ENCODE measurements at regions not wholly inside any gene's neighbourhood (a gene's known extent, or its start where the extent isn't known, plus 50 kb on each side); places are given as distances from the start of the nearest gene placed in this dataset.

DNA sequence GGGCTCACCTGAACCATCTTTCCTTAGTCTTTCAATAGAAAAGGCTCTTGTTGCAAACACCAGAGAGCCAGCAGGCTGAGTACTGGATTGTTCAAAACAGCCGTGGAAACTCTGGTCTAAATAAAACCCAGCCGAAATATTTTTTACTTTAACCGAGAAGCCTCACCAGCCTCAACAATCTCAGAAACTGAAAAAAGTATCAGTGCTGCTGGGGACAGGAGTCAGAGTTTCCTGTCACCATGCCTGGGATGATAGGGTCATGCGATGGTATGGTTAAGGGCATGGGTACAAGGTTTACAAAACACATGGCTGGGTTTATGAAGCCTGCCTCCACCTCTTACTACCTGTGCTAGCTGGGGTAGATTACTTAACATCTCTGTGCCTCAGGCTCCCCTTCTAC is 55.3 kb upstream of the FZD7 start:
- 89% methylated on average over 4 of the region's 4 CpGs for WGBS
- Histone ChIP-seq H3K27ac (no peak overlapping the region), H3K27me3 (replicated peaks; ENCODE audit: insufficient read depth) (no peaks in the 10 kb centered on the region), H3K9me3 (no peaks in the 10 kb centered on the region), H3K36me3 (no peaks in the 10 kb centered on the region), H3K4me3 (no peak overlapping the region), H3K4me1 (replicated peaks) (no peaks in the 10 kb centered on the region)
- no peak for TF ChIP-seq POLR2A (IDR thresholded peaks at IDR 0.05)
- no peak for TF ChIP-seq POLR2AphosphoS5 (IDR thresholded peaks at IDR 0.05)
- TF ChIP-seq, protein P1, sequence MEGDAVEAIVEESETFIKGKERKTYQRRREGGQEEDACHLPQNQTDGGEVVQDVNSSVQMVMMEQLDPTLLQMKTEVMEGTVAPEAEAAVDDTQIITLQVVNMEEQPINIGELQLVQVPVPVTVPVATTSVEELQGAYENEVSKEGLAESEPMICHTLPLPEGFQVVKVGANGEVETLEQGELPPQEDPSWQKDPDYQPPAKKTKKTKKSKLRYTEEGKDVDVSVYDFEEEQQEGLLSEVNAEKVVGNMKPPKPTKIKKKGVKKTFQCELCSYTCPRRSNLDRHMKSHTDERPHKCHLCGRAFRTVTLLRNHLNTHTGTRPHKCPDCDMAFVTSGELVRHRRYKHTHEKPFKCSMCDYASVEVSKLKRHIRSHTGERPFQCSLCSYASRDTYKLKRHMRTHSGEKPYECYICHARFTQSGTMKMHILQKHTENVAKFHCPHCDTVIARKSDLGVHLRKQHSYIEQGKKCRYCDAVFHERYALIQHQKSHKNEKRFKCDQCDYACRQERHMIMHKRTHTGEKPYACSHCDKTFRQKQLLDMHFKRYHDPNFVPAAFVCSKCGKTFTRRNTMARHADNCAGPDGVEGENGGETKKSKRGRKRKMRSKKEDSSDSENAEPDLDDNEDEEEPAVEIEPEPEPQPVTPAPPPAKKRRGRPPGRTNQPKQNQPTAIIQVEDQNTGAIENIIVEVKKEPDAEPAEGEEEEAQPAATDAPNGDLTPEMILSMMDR (IDR thresholded peaks at IDR 0.05): no peak
- DNase-seq (ENCODE audit: low spot score): no peak
- intact Hi-C loops (cut with DNase I): no loop called here

DNA sequence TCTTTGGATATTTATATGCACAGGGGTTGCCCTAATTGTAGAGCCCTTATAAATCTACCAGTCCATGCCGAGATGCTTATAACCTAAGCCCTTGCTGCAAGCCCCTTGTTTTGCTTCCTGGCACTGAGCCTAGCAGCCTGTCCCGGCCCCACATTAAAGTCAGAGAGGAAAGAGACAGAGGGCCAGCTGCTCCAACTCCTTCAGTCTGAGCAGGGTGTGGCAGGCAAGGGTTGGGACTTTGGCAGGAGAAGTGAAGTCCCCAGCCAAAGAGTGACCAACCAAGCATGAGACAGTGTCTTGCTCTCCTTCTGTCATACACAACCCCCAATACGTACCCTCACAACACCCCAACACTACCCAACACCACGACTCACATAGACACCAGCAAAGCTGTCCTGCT is 54.7 kb upstream of the FZD7 start:
- Histone ChIP-seq H3K9me3 (no peaks in the 10 kb centered on the region), H3K27me3 (replicated peaks; ENCODE audit: insufficient read depth) (no peaks in the 10 kb centered on the region), H3K4me3 (no peak overlapping the region), H3K27ac (no peak overlapping the region), H3K4me1 (replicated peaks) (no peaks in the 10 kb centered on the region), H3K36me3 (no peaks in the 10 kb centered on the region)
- no peak for DNase-seq (ENCODE audit: low spot score)
- WGBS: 60% methylated on average over 4 of the region's 4 CpGs
- intact Hi-C loops (cut with DNase I): no loop called here
- TF ChIP-seq POLR2A (IDR thresholded peaks at IDR 0.05) (no peak), POLR2AphosphoS5 (IDR thresholded peaks at IDR 0.05) (no peak)
- TF ChIP-seq, protein P1 (IDR thresholded peaks at IDR 0.05): no peak

DNA sequence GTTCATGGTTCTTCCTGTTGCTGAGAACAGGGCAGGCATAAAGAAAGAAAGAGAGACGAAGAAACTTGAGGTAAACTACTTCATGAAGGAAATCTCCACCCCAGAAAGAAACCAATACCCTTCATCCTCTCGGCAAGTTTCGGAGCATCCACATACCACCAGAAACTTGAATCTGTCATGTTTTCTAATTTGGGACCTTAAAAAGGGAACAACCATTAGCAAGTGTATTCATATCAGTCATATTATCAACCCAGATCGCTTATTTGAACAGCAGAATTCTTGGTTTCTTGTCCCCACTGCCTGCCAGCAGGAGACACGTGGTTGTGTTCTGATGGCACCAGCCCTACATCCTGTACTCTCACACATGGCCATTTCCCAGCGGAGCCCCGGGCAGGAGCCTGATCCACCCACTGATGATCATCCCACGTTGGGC is 53.2 kb upstream of the FZD7 start:
- Histone ChIP-seq H3K36me3 (no peaks in the 10 kb centered on the region), H3K4me3 (no peak overlapping the region), H3K27ac (no peak overlapping the region), H3K4me1 (replicated peaks) (no peaks in the 10 kb centered on the region), H3K27me3 (replicated peaks; ENCODE audit: insufficient read depth) (no peaks in the 10 kb centered on the region), H3K9me3 (no peaks in the 10 kb centered on the region)
- DNase-seq (ENCODE audit: low spot score): no peak
- 66% methylated on average over 8 of the region's 8 CpGs for WGBS
- no peak for TF ChIP-seq POLR2AphosphoS5 (IDR thresholded peaks at IDR 0.05)
- TF ChIP-seq, protein P1 (IDR thresholded peaks at IDR 0.05): no peak
- TF ChIP-seq POLR2A (IDR thresholded peaks at IDR 0.05): no peak
- intact Hi-C loops (cut with DNase I): no loop called here

DNA sequence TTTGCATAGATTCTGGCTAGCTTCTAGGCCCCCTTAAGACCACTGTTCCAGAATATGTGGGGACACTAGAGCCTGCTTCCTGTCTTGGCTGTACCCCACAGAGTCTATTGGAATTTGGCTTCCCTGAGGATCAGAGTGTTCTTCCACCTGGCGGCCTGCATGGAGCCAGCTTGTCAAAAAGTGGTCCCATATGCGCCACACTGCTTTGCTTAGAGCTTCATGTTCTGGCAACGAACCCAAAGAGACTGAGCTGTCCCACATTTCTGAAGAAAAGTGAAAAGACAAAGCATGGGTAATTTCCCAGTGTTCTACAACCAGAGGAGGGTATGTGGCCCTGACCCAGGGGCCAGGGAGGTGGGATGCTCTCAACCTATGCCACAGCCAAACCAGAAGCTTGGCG is 52.7 kb upstream of the FZD7 start:
- intact Hi-C loops (cut with DNase I): no loop called here
- Histone ChIP-seq H3K27ac (no peak overlapping the region), H3K9me3 (no peaks in the 10 kb centered on the region), H3K27me3 (replicated peaks; ENCODE audit: insufficient read depth) (no peaks in the 10 kb centered on the region), H3K4me3 (no peak overlapping the region), H3K36me3 (no peaks in the 10 kb centered on the region), H3K4me1 (replicated peaks) (no peaks in the 10 kb centered on the region)
- 77% methylated on average over 4 of the region's 4 CpGs for WGBS
- no peak for DNase-seq (ENCODE audit: low spot score)
- no peak for TF ChIP-seq POLR2A (IDR thresholded peaks at IDR 0.05)
- TF ChIP-seq, protein P1 (IDR thresholded peaks at IDR 0.05): no peak
- TF ChIP-seq POLR2AphosphoS5 (IDR thresholded peaks at IDR 0.05): no peak

DNA sequence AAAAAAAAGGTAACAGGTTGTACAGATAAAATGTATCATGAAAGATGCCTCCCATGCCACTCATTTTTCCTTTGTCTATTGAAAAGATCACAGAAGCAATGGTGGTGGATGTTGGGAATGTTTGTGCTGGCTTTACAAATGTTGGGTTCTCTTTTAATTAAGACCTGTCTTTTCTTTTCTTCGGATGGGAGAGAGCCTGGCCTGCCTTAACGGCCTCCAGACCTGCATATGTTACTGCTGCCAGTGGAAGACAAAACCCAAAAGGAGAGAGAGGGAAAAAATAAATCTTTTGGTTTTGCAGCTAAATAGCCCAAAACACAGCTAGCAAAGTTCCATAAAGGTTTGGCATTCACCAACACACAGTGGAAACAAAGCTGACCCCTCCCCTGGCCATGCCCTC is 50.5 kb upstream of the FZD7 start:
- WGBS: 73% methylated on average over 2 of the region's 2 CpGs
- TF ChIP-seq POLR2A (IDR thresholded peaks at IDR 0.05) (no peak), POLR2AphosphoS5 (IDR thresholded peaks at IDR 0.05) (no peak)
- TF ChIP-seq, protein P1 (IDR thresholded peaks at IDR 0.05): no peak
- Histone ChIP-seq H3K27ac (no peak overlapping the region), H3K9me3 (no peaks in the 10 kb centered on the region), H3K4me1 (replicated peaks) (no peaks in the 10 kb centered on the region), H3K27me3 (replicated peaks; ENCODE audit: insufficient read depth) (no peaks in the 10 kb centered on the region), H3K4me3 (no peak overlapping the region), H3K36me3 (no peaks in the 10 kb centered on the region)
- no peak for DNase-seq (ENCODE audit: low spot score)
- intact Hi-C loops (cut with DNase I): no loop called here
